Esophagus (tissue), 2 donors: ENCODE measurements at regions not wholly inside any gene's neighbourhood (a gene's known extent, or its start where the extent isn't known, plus 50 kb on each side); places are given as distances from the start of the nearest gene placed in this dataset.

ENCODE experiments used
- H3K27ac ChIP-seq, 2 donors: one replicate each; pipeline ENCODE4 v1.5.1; 2013; ENCODE audit warnings: low read depth in 2 of 2, mild to moderate bottlenecking in 2 of 2, inconsistent platforms in 1 of 2, low read length in 1 of 2, moderate library complexity in 1 of 2
- H3K27me3 ChIP-seq, 2 donors: one replicate each; pipeline ENCODE4 v1.6.1; 2013; ENCODE audit warnings: low read length in 2 of 2, control low read depth in 1 of 2, mild to moderate bottlenecking in 1 of 2; ENCODE audit not compliant: insufficient read depth in 2 of 2, control insufficient read depth in 1 of 2
- H3K36me3 ChIP-seq, 2 donors: one replicate each; pipeline ENCODE4 v1.6.1; 2013; ENCODE audit warnings: low read length in 1 of 2; ENCODE audit not compliant: control insufficient read depth in 2 of 2, insufficient read depth in 2 of 2
- H3K4me1 ChIP-seq, 2 donors: one replicate each; pipeline ENCODE4 v1.6.1; 2013; ENCODE audit warnings: low read length in 1 of 2; ENCODE audit not compliant: control insufficient read depth in 2 of 2, insufficient read depth in 2 of 2
- H3K4me3 ChIP-seq, 2 donors: one replicate each; pipeline ENCODE4 v1.5.1; 2013; ENCODE audit warnings: low read length in 2 of 2, mild to moderate bottlenecking in 2 of 2, low read depth in 1 of 2, moderate library complexity in 1 of 2
- H3K9me3 ChIP-seq, 2 donors: one replicate each; pipeline ENCODE4 v1.6.1; 2013; ENCODE audit warnings: mild to moderate bottlenecking in 2 of 2, low read depth in 1 of 2, low read length in 1 of 2, moderate library complexity in 1 of 2; ENCODE audit not compliant: control insufficient read depth in 2 of 2, insufficient read depth in 1 of 2
- WGBS, 2 donors: extraction: QIAGEN DNeasy Blood & Tissue Kit; methylation state at CpG; one replicate each; pipeline ENCODE4 v1.1.7; 2013; 5-methylcytosine and 5-hydroxymethylcytosine counted together
- donor health status: healthy with polysubstance abuse.
- donor health status: Bipolar disorder and iron deficiency.

- H3K27me3 ChIP-seq, result no peaks in the 10 kb centered on the region
- H3K27ac ChIP-seq, result no peak overlapping the region
- H3K4me3 ChIP-seq, result no peak overlapping the region
- no peaks in the 10 kb centered on the region for H3K9me3 ChIP-seq
- no peaks in the 10 kb centered on the region for H3K36me3 ChIP-seq
- WGBS, 2 donors, result 61 to 67% methylated on average over 2 of the region's 2 CpGs
- H3K4me1 ChIP-seq, result no peaks in the 10 kb centered on the region
Observed at GRCh38 chr9:13354733-13355132, 75.2 kb upstream of the MPDZ start.

GRCh38 chr9:13352451-13352979, 73.0 kb upstream of the MPDZ start:
- no peaks in the 10 kb centered on the region for H3K4me1 ChIP-seq
- H3K9me3 ChIP-seq, result no peaks in the 10 kb centered on the region
- no peak overlapping the region for H3K27ac ChIP-seq
- no peaks in the 10 kb centered on the region for H3K36me3 ChIP-seq
- H3K27me3 ChIP-seq, result no peaks in the 10 kb centered on the region
- 68 to 87% methylated on average over 4 of the region's 4 CpGs for WGBS, 2 donors
- no peak overlapping the region for H3K4me3 ChIP-seq

GRCh38 chr9:13351778-13352386, 72.4 kb upstream of the MPDZ start:
- H3K27me3 ChIP-seq, result no peaks in the 10 kb centered on the region
- 5 to 8% methylated on average over 3 of the region's 3 CpGs for WGBS, 2 donors

GRCh38 chr9:13332571-13332970, 53.1 kb upstream of the MPDZ start:
- no peak overlapping the region for H3K27ac ChIP-seq
- WGBS, 2 donors, result 62 to 64% methylated on average over 2 of the region's 2 CpGs
- no peaks in the 10 kb centered on the region for H3K9me3 ChIP-seq
- H3K4me1 ChIP-seq, result no peaks in the 10 kb centered on the region
- no peaks in the 10 kb centered on the region for H3K36me3 ChIP-seq
- no peaks in the 10 kb centered on the region for H3K27me3 ChIP-seq
- no peak overlapping the region for H3K4me3 ChIP-seq

More at GRCh38 chr9:13351778-13352386, 72.4 kb upstream of the MPDZ start:
- no peaks in the 10 kb centered on the region for H3K36me3 ChIP-seq
- H3K9me3 ChIP-seq, result no peaks in the 10 kb centered on the region
- no peak overlapping the region for H3K27ac ChIP-seq
- H3K4me1 ChIP-seq, result no peaks in the 10 kb centered on the region
- H3K4me3 ChIP-seq, result no peak overlapping the region

GRCh38 chr9:13331320-13331719, 51.8 kb upstream of the MPDZ start:
- Histone ChIP-seq H3K9me3 (no peaks in the 10 kb centered on the region), H3K4me3 (no peak overlapping the region), H3K36me3 (no peaks in the 10 kb centered on the region), H3K27me3 (no peaks in the 10 kb centered on the region), H3K27ac (no peak overlapping the region), H3K4me1 (no peaks in the 10 kb centered on the region)
- 89 to 90% methylated on average over 3 of the region's 3 CpGs for WGBS, 2 donors

GRCh38 chr9:13330396-13331004, 51.0 kb upstream of the MPDZ start:
- Histone ChIP-seq H3K27ac (no peak overlapping the region), H3K27me3 (no peaks in the 10 kb centered on the region), H3K4me3 (no peak overlapping the region), H3K9me3 (no peaks in the 10 kb centered on the region), H3K4me1 (no peaks in the 10 kb centered on the region), H3K36me3 (no peaks in the 10 kb centered on the region)
- 47 to 76% methylated on average over 1 of the region's 1 CpG for WGBS, 2 donors
